ENCODE measurements at regions not wholly inside any gene's neighbourhood (a gene's known extent, or its start where the extent isn't known, plus 50 kb on each side); places are given as distances from the start of the nearest gene placed in this dataset.

DNA sequence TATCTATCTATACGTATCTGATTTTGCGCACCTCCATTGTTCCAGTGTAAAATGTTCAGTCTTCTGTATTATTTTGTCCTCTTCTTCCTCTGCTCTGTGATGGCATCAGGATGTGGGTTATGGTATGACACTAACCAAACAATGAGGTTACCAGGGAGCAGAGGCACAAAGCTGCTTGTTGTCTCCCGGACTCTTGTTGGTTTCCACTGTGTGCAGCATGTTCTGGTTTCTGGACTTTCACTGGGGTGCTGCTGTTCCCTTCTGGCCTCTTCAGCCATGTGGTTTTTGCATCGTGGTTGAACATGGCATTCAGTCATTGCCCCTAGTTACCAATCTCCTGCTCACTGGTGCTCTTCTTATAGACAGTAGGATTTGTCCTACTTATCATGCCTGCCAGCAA, 665.9 kb downstream of the CBLN2 start:
- Histone ChIP-seq H3K9me3 (ENCODE audit: low read length) (no peaks in the 10 kb centered on the region), H4K20me1 (ENCODE audit: insufficient read depth, low read length) (no peaks in the 10 kb centered on the region), H3K4me3 (replicated peaks in 1 of 3; ENCODE audit: insufficient read depth in 1 of 3, low read depth in 2 of 3, low read length in 3 of 3) (no peak overlapping the region), H3K9ac (ENCODE audit: insufficient read depth, low read depth, low read length) (no peak overlapping the region), H3K4me1 (ENCODE audit: insufficient read depth, low read length) (no peaks in the 10 kb centered on the region), H3K79me2 (ENCODE audit: insufficient read depth, low read length) (no peaks in the 10 kb centered on the region), H2AFZ (ENCODE audit: low read length) (no peak overlapping the region), H3K27ac (ENCODE audit: extremely low read length, insufficient read depth, low read length) (no peak overlapping the region), H3K36me3 (replicated peaks in 1 of 2; ENCODE audit: control insufficient read depth in 1 of 2, insufficient read depth in 2 of 2, low read length in 2 of 2) (no peaks in the 10 kb centered on the region), H3K27me3 (ENCODE audit: control insufficient read depth in 1 of 2, insufficient read depth in 2 of 2, low read length in 2 of 2) (no peaks in the 10 kb centered on the region; a peak in 1 of 5 replicates), H3K4me2 (ENCODE audit: low read depth, low read length) (no peak overlapping the region)
- WGBS (ENCODE audit: low lambda C conversion rate): 48% methylated on average over 4 of the region's 4 CpGs
- ChIA-PET CTCF (ENCODE audit: low intra/inter-chr PET ratio, low total read pairs) (no interaction called here), POLR2A (no interaction called here)
- no TSS peak for BruUV-seq (replicated peaks)
- in situ Hi-C loops (cut with HindIII; ENCODE audit: extremely low pct_ligation_motif_present, low pct_unique_long_range_greater_than_20kb): no loop called here
- DNase-seq (ENCODE audit: low spot score) (peak; percentile 5), ATAC-seq (no peak), FAIRE-seq (no peak)
- intact Hi-C loops (cut with micrococcal nuclease; ENCODE audit: unreplicated experiment): no loop called here
- no peak for TF ChIP-seq TBP (CRISPR knock-in tag; IDR thresholded peaks at IDR 0.05)
- TF ChIP-seq, protein P1, sequence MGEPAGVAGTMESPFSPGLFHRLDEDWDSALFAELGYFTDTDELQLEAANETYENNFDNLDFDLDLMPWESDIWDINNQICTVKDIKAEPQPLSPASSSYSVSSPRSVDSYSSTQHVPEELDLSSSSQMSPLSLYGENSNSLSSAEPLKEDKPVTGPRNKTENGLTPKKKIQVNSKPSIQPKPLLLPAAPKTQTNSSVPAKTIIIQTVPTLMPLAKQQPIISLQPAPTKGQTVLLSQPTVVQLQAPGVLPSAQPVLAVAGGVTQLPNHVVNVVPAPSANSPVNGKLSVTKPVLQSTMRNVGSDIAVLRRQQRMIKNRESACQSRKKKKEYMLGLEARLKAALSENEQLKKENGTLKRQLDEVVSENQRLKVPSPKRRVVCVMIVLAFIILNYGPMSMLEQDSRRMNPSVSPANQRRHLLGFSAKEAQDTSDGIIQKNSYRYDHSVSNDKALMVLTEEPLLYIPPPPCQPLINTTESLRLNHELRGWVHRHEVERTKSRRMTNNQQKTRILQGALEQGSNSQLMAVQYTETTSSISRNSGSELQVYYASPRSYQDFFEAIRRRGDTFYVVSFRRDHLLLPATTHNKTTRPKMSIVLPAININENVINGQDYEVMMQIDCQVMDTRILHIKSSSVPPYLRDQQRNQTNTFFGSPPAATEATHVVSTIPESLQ (CRISPR knock-in tag; conservative IDR thresholded peaks at IDR 0.05): no peak
- TF ChIP-seq, protein P2, sequence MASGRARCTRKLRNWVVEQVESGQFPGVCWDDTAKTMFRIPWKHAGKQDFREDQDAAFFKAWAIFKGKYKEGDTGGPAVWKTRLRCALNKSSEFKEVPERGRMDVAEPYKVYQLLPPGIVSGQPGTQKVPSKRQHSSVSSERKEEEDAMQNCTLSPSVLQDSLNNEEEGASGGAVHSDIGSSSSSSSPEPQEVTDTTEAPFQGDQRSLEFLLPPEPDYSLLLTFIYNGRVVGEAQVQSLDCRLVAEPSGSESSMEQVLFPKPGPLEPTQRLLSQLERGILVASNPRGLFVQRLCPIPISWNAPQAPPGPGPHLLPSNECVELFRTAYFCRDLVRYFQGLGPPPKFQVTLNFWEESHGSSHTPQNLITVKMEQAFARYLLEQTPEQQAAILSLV (CRISPR knock-in tag; IDR thresholded peaks at IDR 0.05; ENCODE audit: borderline replicate concordance): no peak
- TF ChIP-seq, protein P3, sequence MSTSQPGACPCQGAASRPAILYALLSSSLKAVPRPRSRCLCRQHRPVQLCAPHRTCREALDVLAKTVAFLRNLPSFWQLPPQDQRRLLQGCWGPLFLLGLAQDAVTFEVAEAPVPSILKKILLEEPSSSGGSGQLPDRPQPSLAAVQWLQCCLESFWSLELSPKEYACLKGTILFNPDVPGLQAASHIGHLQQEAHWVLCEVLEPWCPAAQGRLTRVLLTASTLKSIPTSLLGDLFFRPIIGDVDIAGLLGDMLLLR (CRISPR knock-in tag; IDR thresholded peaks at IDR 0.05): no peak
- no peak for TF ChIP-seq HNRNPLL (IDR thresholded peaks at IDR 0.05; ENCODE audit: low read depth, low read length, poor library complexity, severe bottlenecking)
- no peak for TF ChIP-seq ZNF260 (CRISPR knock-in tag; IDR thresholded peaks at IDR 0.05; ENCODE audit: borderline replicate concordance, low read depth)
- no peak for TF ChIP-seq MIER3 (CRISPR knock-in tag; IDR thresholded peaks at IDR 0.05; ENCODE audit: borderline replicate concordance)
- TF ChIP-seq ZBTB7A (CRISPR knock-in tag; IDR thresholded peaks at IDR 0.05): no peak
- TF ChIP-seq TRIM24 (CRISPR knock-in tag; IDR thresholded peaks at IDR 0.05): no peak
- TF ChIP-seq ZFP82 (CRISPR knock-in tag; IDR thresholded peaks at IDR 0.05; ENCODE audit: borderline replicate concordance): no peak
- TF ChIP-seq, protein P4, sequence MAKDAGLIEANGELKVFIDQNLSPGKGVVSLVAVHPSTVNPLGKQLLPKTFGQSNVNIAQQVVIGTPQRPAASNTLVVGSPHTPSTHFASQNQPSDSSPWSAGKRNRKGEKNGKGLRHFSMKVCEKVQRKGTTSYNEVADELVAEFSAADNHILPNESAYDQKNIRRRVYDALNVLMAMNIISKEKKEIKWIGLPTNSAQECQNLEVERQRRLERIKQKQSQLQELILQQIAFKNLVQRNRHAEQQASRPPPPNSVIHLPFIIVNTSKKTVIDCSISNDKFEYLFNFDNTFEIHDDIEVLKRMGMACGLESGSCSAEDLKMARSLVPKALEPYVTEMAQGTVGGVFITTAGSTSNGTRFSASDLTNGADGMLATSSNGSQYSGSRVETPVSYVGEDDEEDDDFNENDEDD (CRISPR knock-in tag; IDR thresholded peaks at IDR 0.05; ENCODE audit: borderline replicate concordance): no peak
- no peak for TF ChIP-seq MTF1 (CRISPR knock-in tag; IDR thresholded peaks at IDR 0.05)
- no peak for TF ChIP-seq ZSCAN21 (CRISPR knock-in tag; IDR thresholded peaks at IDR 0.05; ENCODE audit: borderline replicate concordance)
- no peak for TF ChIP-seq RORA (CRISPR knock-in tag; IDR thresholded peaks at IDR 0.05)
- no peak for TF ChIP-seq NCOR1 (IDR thresholded peaks at IDR 0.05; ENCODE audit: borderline replicate concordance, low read length)
- no peak for TF ChIP-seq ZNF777 (CRISPR knock-in tag; IDR thresholded peaks at IDR 0.05)
- no peak for TF ChIP-seq ZMYM2 (CRISPR knock-in tag; IDR thresholded peaks at IDR 0.05)
- no peak for TF ChIP-seq ZNF558 (CRISPR knock-in tag; IDR thresholded peaks at IDR 0.05; ENCODE audit: borderline replicate concordance)

Data from HepG2 (cell line).